Prostate gland (tissue), 2 donors: ENCODE measurements at regions not wholly inside any gene's neighbourhood (a gene's known extent, or its start where the extent isn't known, plus 50 kb on each side); places are given as distances from the start of the nearest gene placed in this dataset.

Source experiments
- DNase-seq: peaks from one replicate; pipeline ENCODE4 v3.0.0-alpha.2; 2019; ENCODE audit warnings: low spot score
- H3K27ac ChIP-seq, 2 donors: fragments of 200-600 bp; sonication (generic); 2 replicates each; pipeline ENCODE4 v1.5.1; 2017 to 2019
- H3K27me3 ChIP-seq: fragments of 200-600 bp; sonication (generic); replicated peaks from 2 replicates; pipeline ENCODE4 v1.5.1; 2019; ENCODE audit not compliant: insufficient read depth
- H3K36me3 ChIP-seq, 2 donors: fragments of 200-600 bp; sonication (generic); 1 replicate in 1 of 2; 2 replicates in 1 of 2; pipeline versions ENCODE4 v1.5.1 to v1.8.1; 2017 to 2019
- H3K4me1 ChIP-seq: fragments of 200-600 bp; sonication (generic); replicated peaks from 2 replicates; pipeline ENCODE4 v1.5.1; 2019
- H3K4me3 ChIP-seq, 2 donors: fragments of 200-600 bp; sonication (generic); 2 replicates each; pipeline ENCODE4 v1.5.1; 2017 to 2019
- H3K9me3 ChIP-seq: fragments of 200-600 bp; sonication (generic); 2 replicates; pipeline ENCODE4 v1.5.1; 2017
- POLR2A ChIP-seq: fragments of 450-650 bp; IDR thresholded peaks from one replicate; pipeline ENCODE4 v1.6.1; 2016; ENCODE audit warnings: antibody characterized with exemption, mild to moderate bottlenecking
- POLR2AphosphoS5 ChIP-seq: sonication (generic); formaldehyde crosslinking; IDR thresholded peaks from one replicate; pipeline ENCODE4 v1.6.1; 2017; ENCODE audit warnings: antibody characterized with exemption
- WGBS: methylation state at CpG from one replicate; pipeline ENCODE4 v1.1.5; 2018; 5-methylcytosine and 5-hydroxymethylcytosine counted together
- intact Hi-C: fragments of 100-400 bp; cut with DNase I; formaldehyde crosslinking; loops from one replicate; pipeline ENCODE4 v1.14.2; 2022
- TF ChIP-seq, protein P1 (sequence below), 4 experiments: fragments of 200-600 bp in 2 of 4; fragments of 450-650 bp in 2 of 4; sonication (generic) in 2 of 4; IDR thresholded peaks; 1 replicate in 3 of 4; 2 replicates in 1 of 4; pipeline ENCODE4 v1.5.1; 2016 to 2019; ENCODE audit warnings: antibody characterized with exemption in 4 of 4, mild to moderate bottlenecking in 2 of 4, moderate library complexity in 2 of 4

DNA sequence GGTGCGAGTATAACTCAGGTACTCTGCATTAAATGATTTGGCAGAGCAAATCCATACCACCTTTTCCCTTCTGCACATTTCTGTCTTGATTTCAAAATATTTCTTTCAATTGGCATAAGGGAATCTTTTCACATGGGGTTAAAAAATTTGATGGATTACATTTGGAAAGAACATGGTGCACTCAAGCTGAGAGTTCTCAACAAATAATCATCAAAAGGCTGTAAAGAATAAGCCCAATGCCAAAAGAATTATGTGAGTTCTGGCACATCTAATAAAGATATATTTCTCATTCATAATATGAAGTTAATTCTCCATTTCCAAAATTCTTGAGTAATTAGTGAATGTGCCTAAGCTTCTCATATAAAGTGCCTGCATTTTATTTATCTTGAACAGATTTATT lies 223.1 kb downstream of the GPR37 start:
- no peak for DNase-seq

GRCh38 chr7:124536156-124536762 lies 229.3 kb downstream of the GPR37 start:
- intact Hi-C loops = no loop called here
- 20% methylated on average over 3 of the region's 3 CpGs for WGBS
- no peak for TF ChIP-seq POLR2AphosphoS5

More for the DNA sequence above, 223.1 kb downstream of the GPR37 start:
- Histone ChIP-seq H3K4me3 (no peak overlapping the region), H3K27ac (no peak overlapping the region), H3K36me3 (no peaks in the 10 kb centered on the region), H3K4me1 (no peaks in the 10 kb centered on the region), H3K9me3 (no peaks in the 10 kb centered on the region), H3K27me3 (no peaks in the 10 kb centered on the region)
- intact Hi-C loops = no loop called here
- WGBS = 95% methylated on average over 1 of the region's 1 CpG
- TF ChIP-seq POLR2A (no peak), POLR2AphosphoS5 (no peak)
- TF ChIP-seq, protein P1, sequence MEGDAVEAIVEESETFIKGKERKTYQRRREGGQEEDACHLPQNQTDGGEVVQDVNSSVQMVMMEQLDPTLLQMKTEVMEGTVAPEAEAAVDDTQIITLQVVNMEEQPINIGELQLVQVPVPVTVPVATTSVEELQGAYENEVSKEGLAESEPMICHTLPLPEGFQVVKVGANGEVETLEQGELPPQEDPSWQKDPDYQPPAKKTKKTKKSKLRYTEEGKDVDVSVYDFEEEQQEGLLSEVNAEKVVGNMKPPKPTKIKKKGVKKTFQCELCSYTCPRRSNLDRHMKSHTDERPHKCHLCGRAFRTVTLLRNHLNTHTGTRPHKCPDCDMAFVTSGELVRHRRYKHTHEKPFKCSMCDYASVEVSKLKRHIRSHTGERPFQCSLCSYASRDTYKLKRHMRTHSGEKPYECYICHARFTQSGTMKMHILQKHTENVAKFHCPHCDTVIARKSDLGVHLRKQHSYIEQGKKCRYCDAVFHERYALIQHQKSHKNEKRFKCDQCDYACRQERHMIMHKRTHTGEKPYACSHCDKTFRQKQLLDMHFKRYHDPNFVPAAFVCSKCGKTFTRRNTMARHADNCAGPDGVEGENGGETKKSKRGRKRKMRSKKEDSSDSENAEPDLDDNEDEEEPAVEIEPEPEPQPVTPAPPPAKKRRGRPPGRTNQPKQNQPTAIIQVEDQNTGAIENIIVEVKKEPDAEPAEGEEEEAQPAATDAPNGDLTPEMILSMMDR (IDR thresholded peaks at IDR 0.05) = no peak

GRCh38 chr7:124532166-124532565 lies 233.4 kb downstream of the GPR37 start:
- no peak for DNase-seq
- H3K4me3 ChIP-seq = no peak overlapping the region
- H3K36me3 ChIP-seq = no peaks in the 10 kb centered on the region
- H3K27ac ChIP-seq = no peak overlapping the region
- intact Hi-C loops = no loop called here
- H3K4me1 ChIP-seq = no peaks in the 10 kb centered on the region
- TF ChIP-seq POLR2AphosphoS5 (no peak), POLR2A (no peak)
- TF ChIP-seq, protein P1 (IDR thresholded peaks at IDR 0.05) = no peak
- H3K27me3 ChIP-seq = no peaks in the 10 kb centered on the region
- no peaks in the 10 kb centered on the region for H3K9me3 ChIP-seq

More at GRCh38 chr7:124536156-124536762, 229.3 kb downstream of the GPR37 start:
- H3K9me3 ChIP-seq = no peaks in the 10 kb centered on the region
- H3K27me3 ChIP-seq = no peaks in the 10 kb centered on the region
- H3K36me3 ChIP-seq = no peaks in the 10 kb centered on the region
- H3K4me1 ChIP-seq = no peaks in the 10 kb centered on the region
- H3K4me3 ChIP-seq = no peak overlapping the region
- DNase-seq = no peak
- H3K27ac ChIP-seq = no peak overlapping the region

DNA sequence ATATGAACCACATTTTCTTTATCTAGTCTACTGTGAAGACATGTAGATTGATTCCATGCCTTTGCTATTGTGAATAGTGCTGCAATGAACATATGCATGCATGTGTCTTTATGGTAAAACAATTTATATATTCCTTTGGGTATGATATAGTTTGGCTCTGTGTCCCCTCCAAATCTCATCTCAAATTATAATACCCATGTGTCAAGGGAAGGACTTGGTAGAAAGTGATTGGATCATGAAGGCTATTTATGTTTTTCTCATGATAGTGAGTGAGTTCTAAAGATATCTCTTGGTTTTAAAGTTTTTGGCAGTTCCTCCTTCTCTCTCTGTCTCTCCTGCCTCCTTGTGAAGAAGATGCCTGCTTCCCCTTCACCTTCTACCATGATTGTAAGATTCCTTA lies 248.7 kb downstream of the GPR37 start:
- no peaks in the 10 kb centered on the region for H3K27me3 ChIP-seq
- H3K4me1 ChIP-seq = no peaks in the 10 kb centered on the region
- H3K9me3 ChIP-seq = no peaks in the 10 kb centered on the region
- no peak overlapping the region for H3K4me3 ChIP-seq
- no peak for DNase-seq
- H3K36me3 ChIP-seq = no peaks in the 10 kb centered on the region
- H3K27ac ChIP-seq = no peak overlapping the region
- intact Hi-C loops = no loop called here
- no peak for TF ChIP-seq POLR2AphosphoS5
- TF ChIP-seq, protein P1 (IDR thresholded peaks at IDR 0.05) = no peak
- TF ChIP-seq POLR2A = no peak

DNA sequence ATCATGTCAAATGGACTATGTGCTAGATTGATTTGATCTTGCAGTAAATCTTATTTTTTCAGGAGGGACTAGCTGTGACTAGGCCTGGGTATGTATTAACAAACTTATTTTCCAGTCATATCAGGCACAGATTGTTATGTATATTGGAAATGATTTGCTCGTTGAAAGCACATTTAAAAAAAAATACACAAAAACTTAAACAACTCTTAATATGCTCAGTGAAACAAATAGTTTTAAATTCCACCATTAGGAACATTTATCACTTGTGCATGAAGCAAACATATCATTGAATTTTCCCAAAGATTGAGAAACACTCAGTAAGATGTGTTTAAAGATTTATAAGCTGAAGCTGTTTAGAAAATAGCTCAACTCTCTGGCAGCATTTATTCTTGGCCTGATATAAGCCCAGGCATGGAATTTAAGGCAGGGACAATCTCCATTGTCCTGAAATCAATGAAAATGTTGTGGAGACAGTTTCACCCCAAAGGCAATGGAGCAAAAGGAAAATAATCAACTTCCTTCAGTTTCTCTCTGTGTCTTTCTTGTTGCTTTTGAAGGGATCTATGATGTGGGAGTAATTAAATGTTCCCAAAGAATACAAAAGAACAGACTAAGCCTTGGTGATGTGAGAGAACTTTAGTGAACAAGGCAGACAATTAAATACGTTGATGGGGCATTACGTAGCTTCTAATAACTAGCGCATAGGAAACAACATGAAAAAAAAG lies 250.3 kb downstream of the GPR37 start:
- no peak for TF ChIP-seq POLR2AphosphoS5
- no peak overlapping the region for H3K27ac ChIP-seq
- no peaks in the 10 kb centered on the region for H3K9me3 ChIP-seq
- no peak for DNase-seq
- intact Hi-C loops = no loop called here
- 61% methylated on average over 4 of the region's 4 CpGs for WGBS
- no peaks in the 10 kb centered on the region for H3K4me1 ChIP-seq
- no peaks in the 10 kb centered on the region for H3K27me3 ChIP-seq
- H3K36me3 ChIP-seq = no peaks in the 10 kb centered on the region
- no peak overlapping the region for H3K4me3 ChIP-seq

DNA sequence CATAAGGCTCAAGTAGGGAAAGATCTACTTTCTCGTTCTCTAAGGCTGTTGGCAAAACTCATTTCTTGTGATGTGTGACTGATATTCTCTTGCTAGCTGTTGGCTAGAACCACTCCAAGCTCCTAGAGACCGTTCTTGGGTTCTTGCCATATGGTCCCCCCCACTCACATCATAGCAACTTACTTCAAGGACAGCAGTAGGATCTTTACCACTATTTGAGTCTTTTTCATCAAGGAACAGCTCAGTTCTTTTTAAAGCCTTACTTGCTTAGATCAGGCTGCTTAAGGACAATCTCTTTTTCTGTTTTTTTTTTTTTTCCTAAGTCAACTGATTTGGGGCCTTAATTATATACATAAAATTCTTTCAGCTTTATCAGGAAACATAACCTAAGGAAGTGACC lies 251.1 kb downstream of the GPR37 start:
- Histone ChIP-seq H3K27ac (no peak overlapping the region), H3K4me1 (no peaks in the 10 kb centered on the region), H3K9me3 (no peaks in the 10 kb centered on the region), H3K36me3 (no peaks in the 10 kb centered on the region), H3K27me3 (no peaks in the 10 kb centered on the region), H3K4me3 (no peak overlapping the region)
- 85% methylated on average over 2 of the region's 2 CpGs for WGBS
- intact Hi-C loops = no loop called here
- no peak for DNase-seq
- TF ChIP-seq, protein P1 (IDR thresholded peaks at IDR 0.05) = no peak
- TF ChIP-seq POLR2A = no peak
- TF ChIP-seq POLR2AphosphoS5 = no peak
